Hematopoietic multipotent progenitor cell treated with erythropoietin and hydrocortisone succinate and interleukin-3 and kit ligand, for 4 days (in vitro differentiated cells): ENCODE measurements at regions not wholly inside any gene's neighbourhood (a gene's known extent, or its start where the extent isn't known, plus 50 kb on each side); places are given as distances from the start of the nearest gene placed in this dataset.
"Not testable (repeated sequence)": the region's sequence is repeated elsewhere in the genome, so short reads cannot be mapped to it uniquely, and the experiment has no call there.

Source experiments
- DNase-seq: peaks from one replicate; pipeline ENCODE4 v3.0.0-alpha.2; 2015

DNA sequence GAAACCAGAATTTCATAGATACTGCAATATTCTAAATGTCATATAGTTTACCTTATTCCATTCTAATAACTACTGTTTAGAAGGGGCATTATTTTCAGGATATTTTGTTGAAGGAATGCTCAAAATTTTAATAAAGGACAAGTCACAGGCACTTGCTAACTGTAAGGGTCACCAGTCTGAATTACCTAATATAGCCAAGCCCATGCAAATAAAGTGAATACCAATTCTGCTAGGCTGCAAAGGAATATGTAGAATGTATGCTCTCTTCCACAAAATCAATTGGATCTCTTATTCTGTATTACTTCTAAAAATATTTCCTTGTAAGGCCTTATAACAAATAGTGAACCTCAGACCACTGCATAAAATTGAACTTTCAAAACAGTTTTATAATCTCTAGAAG lies 52.3 kb upstream of the FAT4 start:
- no peak for DNase-seq

DNA sequence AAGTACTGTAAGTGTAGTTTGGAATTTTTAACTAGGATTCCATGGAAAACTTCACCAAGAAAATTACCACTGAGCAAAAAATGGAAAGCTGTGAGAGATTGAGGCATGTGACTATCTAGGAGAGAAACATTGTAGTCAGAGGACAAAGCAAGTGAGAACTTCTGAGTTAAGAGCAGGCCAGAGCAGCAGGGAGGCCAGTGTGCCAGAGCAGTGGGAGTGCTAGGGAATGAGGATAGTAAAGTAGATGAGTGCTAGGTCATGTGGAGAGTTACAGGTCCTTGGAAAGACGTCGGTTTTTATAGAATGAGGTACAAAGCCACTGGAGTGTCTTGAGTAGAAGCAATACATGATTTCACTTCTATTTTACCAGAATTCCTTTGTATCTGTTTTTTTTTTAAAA lies 52.7 kb upstream of the FAT4 start:
- no peak for DNase-seq

DNA sequence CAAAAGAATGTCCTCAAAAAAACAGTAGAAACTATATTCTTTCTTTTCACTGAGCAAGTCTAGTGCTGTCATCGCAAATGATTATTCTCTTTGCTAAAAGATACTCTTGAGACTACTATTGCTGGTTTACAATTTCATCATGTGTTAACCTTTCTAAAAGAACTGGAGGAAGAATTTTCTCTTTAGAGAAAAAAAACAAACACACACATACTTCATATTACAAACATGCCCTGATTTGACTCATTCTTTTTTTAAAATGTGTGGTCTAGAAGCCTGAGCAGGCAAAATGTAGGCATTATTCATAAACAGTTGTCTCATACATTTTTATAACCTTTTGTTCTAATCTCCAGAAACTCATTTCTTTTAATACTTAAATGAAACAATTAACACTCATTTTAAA lies 60.6 kb upstream of the FAT4 start:
- DNase-seq = no peak

DNA sequence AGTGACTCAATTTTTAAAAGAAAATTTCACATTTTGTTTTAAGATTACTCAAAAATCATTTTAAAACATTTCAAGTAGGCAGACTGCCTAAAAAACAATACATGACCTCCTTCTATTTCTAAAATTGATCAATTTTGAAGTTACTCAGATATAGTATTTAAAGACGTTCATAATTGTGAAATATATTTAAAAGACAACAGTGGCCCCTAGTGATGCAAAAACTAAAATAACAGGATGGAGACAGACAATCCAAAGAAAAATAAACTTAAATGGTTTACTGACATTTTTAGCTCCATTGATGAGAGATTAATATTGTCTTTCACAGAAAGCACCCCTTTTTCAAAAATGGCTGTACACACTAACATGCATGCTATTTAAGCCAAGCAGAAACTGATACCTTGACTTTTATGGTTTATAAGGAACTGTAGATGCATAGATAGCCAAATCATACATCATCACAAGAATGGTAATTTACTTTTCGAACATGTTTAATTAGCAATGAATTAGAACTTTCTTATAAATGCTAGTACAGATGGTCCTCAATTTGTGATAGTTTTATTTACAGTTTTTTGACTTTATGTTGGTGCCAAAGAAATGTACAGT lies 69.8 kb upstream of the FAT4 start:
- DNase-seq = peak; percentile 21

DNA sequence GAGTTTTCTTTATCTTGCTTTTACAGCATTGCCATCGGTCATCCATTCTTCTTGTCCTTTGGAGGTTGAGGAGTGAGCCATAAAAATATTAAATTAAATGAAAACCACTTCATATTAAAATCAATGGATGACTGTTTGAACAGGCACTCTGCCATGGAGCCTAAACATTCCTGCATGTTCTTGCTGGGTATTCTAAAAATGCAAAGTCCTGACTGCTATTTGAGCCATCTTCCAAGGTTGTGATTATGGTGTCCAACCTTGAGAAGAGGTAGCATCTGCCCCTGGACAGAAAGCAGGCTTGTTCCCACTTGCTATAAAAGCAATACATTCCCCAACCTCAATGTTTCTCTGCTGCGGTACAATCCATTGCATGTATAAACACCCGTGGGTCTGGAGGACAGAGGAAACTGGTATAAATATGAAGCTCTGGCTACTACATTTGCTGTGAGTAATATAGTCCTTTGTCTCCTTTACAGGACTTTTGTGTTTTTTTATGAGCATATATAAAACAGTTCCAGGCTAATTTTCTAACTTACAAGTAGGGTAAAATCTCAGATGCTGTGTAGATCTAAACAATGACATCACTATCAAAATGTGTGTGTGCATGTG lies 70.9 kb upstream of the FAT4 start:
- DNase-seq = no peak

DNA sequence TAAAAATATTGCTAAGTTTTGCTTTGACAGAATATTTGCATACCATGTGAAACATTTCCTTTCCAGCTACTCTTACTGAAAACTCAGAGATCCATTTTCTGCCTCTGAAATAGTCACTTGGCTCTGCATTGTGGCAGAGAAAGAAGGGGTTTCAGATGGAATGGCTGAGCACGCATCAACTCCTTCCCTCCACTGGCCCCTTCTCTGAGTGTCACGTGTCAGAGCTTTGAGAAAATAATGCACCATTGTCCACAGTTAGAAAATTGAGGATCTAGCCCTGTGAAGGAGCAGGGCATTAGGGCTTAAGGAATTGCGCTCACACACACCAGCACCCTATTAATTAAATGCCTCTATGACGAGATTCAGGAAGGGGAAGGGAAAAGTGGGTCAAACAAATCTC lies 78.8 kb upstream of the FAT4 start:
- DNase-seq = no peak

DNA sequence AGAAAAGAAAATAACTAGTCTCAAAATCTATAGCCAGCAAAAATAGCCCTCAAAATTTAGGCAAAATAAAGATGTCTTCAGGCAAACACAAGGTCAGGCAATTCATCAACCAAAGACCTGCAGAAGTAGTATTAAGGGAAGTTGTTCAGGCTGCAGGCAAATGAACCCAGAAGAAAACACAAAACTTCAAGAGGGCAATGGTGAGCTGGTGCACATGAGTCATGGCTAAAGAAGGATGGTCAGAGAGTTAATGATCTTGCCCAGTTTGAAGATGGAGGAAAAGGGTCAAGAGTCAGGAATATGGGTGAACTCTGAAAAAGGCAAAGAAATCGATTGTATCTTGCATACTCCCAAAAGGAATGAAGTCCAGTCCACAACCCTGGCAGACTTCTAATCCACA lies 83.1 kb upstream of the FAT4 start:
- DNase-seq = no peak

DNA sequence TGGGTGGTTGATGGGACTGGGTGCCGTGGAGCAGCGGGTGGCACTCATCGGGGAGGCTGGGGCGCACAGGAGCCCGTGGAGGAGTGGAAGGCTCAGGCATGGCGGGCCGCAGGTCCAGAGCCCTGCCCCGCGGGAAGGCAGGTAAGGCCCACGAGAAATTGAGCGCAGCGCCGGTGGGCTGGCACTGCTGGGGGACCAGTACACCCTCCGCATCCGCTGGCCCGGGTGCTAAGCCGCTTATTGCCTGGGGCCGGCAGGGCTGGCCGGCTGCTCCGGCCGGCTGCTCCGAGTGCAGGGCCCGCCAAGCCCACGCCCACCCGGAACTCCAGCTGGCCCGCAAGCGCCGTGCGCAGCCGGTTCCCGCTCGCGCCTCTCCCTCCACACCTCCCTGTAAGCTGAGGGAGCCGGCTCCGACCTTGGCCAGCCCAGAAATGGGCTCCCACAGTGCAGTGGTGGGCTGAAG lies 85.1 kb upstream of the FAT4 start:
- DNase-seq = no peak

DNA sequence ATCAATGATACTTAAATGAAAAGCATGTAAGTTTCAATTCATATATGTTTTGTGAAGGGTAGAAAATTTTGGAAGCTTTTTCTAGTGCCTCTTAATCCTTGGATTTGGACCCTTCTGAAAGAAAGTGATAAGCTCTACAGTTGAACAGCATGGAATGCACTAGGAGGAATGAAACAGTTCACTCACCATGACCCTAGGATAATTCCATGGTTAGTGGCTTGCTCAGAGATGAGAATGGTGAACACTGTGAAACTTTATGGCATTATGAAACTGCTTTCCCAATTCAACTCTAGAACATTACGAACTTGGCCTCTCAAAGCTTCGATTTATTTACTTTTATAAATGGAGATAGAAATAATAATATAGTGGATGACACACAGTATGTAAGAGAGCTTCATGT lies 88.9 kb upstream of the FAT4 start:
- DNase-seq = no peak

DNA sequence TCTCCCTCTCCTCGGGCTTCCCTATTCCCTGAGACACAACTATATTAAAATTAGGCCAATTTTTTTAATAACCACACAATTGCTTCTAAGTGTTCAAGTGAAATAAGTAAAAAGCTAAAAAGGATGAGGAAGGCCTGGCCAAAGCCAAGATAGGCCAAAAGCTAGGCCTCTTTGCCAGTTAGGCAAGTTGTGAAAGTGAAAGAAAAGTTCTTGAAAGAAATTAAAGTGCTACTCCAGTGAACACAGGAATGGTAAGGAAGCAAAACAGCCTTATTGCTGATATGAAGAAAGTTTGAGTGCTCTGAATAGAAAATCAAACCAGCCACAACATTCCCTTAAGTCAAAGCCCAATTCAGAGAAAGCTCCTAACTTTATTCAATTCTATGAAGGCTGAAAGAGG lies 114.2 kb upstream of the FAT4 start:
- DNase-seq = no peak

DNA sequence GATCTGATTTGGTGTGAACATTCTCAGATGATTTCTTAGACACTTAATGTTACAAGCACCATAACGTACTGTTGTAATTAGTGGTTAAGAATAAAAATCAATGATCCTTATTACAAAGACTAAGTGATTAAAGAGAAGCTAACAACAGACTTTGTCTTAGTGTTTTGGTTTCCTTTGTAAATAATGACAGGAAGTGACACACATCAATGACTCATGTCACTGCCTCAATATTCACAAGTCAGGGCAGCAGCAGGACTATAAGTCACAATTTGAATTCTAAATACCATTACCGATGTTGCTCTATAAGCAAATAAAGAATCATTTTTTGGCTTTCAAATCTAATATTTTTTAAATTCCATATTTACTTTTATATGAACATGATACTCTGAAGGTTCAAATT lies 115.8 kb upstream of the FAT4 start:
- peak; percentile 0 for DNase-seq

DNA sequence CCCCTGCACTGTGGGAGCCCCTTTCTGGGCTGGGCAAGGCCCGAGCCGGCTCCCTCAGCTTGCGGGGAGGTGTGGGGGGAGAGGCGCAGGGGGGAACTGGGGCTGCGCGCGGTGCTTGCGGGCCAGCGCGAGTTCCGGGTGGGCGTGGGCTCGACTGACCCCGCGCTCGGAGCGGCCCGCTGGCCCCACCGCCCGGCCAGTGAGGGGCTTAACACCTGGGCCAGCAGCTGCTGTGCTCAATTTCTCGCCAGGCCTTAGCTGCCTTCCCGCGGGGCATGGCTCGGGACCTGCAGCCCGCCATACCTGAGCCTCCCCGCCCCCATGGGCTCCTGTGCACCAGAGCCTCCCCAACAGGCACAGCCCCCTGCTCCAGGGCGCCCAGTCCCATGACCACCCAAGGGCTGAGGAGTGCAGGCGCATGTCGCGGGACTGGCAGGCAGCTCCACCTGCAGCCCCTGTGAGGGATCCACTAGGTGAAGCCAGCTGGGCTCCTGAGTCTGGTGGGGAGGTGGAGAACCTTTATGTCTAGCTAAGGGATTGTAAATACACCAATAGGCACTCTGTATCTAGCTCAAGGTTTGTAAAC lies 122.8 kb upstream of the FAT4 start:
- DNase-seq = not testable (repeated sequence)

DNA sequence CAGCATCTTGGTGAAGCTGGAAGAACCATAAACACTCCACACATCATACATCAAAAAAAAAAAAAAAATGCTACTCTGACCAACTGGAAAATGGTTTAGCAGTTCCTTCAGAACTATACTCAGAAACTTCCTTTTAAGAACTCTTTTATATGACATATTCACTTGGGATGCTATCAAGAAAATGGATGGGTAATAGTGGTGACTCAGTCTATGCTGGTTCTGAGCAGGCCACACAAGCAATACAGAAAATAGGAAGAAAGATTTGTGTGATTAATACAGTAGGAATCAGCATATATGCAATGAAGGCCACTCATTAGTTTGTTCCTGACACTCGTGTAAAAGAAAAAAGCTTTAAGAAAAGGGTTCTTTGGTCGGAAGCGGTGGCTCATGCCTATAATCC lies 123.5 kb upstream of the FAT4 start:
- no peak for DNase-seq

DNA sequence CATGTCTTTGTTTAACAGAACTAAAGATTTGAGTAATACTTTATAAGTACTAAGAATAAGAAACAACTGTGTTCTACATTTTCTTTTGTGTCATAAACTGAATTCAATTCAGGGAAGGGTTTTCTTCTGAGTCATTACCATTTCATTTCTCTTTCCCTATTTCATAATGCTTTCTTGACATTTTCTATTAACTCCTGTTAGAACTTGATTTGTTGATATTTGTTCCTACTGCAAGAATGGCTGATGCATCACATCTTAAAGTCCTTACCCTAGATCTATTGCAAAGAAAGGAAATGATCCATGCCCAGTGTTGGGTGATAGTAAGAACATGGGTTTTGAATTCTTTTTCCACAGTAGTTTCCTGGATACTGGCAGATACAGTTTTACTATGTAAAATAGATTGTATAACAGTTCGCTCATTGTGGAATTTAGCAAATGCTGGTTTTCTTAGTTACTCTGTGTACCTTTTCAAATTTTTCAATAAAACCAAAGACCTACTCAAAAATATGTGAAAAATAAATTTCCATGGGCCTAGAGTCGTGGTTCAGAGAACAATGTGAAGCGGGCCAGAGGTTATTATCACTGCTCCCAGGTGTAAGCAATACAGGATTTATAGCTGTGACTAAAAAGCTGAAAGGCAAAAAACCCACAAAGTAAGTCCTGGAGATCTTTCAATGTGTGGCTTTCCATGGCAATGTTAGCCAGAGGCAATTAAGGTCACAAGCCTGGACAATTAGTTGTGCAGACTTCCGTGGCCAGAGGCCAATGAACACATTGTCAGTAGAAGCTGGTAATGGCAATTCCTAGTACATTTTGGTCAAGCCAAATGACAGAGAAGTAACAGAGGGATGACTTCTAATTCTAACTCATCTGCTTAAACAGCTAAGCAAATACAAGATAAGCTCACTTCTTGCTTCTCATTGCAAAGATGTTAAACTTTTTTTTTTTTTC lies 127.3 kb upstream of the FAT4 start:
- DNase-seq = no peak

DNA sequence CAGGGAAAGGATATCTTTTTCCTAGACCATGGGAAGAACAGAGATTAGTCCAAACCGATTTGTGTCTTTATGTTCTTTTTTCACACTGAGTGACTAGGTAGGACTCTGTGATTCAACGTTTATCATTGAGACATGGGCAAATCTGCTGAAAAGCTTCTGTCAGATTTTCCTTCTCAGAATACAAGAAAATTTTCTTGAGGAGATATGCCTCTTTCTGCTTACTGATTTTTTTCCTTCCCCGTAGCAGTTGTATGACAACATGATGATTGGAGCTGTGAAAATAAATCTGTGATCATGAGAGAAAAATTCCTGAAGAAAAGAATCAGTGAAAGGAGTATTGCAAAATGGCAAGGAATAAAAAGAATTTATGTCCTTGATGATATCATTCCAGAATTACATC lies 130.6 kb upstream of the FAT4 start:
- no peak for DNase-seq

DNA sequence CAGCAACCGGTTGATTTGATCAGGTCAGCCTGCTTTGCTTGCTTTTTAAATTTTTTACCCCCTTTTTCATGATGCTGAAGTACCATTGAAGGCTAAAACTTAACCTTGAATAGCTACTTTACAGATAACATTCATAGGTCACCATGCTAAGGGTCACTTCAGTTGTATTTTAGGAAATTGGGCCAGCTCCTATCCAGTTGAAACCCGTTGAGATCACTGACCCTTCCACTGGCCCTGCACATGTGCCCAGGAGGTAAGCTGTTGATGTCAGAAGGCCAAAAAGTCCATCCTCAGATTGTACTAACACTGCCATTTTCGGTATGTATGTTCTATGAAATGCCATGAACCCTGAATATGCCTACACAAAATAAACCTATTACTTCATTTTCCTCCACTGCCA lies 133.0 kb upstream of the FAT4 start:
- no peak for DNase-seq

DNA sequence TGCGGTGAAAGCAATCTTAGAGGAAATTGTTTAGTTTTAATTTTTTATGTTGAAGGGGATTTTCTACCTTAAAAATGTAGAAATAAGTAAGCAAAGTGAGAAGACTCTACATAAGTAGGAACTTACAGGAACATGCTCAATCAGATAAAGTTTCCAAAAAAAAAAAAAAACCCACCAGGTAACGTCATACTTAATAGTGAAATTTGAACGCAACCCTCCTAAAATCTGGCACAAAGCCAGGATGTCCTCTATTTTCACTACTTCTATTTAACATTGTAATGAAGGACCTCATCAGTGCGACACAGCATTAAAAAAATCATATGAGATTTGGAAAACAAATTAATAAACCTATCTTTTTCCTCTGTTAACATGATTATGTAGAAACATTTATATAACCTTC lies 135.0 kb upstream of the FAT4 start:
- DNase-seq = no peak

DNA sequence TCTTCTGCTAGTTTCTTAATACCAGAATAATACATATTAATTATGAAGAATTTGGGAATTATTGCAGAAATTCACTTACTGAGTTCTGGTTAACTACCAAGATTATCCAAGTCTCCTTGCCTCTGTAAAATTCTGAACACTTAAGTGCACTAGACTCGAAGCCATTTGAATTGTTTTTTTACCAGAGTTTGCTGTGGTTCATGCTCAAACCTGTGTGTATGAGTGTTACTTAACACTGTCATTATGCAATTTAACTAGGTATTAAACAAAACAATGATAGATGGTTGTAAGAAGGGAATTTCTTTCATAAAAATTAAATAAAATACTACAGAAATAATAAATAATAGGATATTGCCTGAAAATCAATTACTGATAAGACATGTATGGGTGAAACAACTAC lies 145.6 kb upstream of the FAT4 start:
- no peak for DNase-seq

DNA sequence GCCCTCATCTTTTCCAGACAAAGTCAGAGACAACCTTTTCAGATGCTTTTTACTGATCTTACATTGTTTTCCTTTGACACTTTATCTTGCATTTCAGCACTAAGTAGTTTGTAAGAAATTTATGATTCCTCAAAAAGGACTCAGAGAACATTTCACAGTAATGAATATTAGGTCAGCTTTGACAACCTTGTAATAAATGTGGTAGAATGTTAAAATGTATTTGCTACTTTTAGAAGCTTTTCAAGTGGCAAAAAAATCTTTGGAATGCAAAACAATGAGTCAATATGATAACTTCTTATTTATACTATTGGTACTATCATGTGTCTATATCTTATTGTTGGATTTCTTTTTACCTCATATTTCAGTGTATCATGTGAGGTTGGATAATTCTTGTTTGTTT lies 146.2 kb upstream of the FAT4 start:
- no peak for DNase-seq

DNA sequence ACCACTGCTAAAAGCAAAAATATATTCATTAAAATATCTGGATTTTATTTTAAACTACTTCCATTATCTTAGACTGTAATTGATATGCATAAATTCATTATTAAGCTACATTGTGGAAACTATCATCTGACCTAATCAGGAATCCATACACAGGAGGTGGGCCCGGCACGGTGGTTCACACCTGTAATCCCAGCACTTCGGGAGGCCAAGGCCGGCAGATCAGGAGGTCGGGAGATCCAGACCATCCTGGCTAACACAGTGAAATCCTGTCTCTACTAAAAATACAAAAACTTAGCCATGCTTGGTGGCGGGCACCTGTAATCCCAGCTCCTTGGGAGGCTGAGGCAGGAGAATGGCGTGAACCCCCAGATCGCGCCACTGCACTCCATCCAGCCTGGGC lies 148.7 kb upstream of the FAT4 start:
- DNase-seq = not testable (repeated sequence)

DNA sequence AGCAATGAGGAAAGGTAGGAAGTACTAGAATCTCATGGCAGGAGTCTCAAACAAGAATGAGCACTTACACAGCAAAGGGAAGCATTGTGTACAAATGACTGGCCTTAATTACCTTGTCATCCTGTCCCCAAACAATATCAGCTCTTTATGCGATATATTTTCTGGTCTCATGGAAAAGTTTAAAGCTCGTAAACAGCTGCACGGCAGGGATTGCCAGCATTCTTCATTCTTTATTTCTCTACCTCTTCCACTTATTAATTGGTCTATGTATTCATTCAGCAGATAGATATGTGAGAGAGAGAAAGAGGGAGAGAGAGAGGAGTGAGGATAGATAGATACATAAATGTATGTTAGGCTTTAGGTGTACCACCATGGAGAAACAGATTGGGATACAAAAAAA lies 155.8 kb upstream of the FAT4 start:
- DNase-seq = no peak

DNA sequence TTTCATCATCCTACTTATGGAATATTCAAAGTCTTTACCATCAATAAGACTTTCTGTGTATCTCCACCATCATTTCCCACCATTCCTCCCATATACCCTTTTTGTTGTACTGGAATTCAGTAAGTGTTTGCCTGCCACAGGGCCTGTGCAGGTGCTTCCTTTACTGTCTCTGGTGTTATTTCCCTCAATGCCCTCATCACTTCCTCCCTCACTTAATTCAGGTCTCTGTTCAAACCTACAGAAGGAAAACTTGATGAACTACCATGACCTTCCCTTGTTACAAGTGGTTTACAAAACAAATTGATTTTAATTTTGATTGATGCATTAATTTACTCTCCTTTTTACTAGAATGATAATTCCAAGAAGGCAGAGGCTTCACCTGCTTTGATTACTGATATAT lies 159.5 kb upstream of the FAT4 start:
- no peak for DNase-seq

DNA sequence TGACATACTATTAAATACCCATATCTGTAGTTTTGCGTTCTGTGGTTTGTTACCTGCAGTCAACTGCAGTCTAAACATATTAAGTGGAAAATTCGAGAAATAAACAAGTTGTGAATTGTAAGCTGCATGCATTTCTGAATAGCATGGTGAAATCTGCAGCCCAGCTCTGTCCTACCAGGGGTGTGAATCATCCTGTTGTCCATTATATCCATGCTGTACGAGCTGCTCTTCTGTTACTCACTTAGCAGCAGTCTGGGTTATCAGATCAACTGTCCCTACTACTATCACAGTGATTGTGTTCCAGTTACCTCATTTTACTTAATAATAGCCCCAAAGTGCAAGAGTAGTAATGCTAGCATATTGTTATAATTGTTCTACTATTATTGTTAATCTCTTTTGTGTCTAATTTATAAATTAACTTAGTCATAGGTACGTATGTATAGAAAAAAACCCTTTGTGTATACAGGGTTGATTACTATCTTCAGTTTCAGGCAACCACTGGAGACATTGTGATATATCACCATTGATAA lies 173.7 kb upstream of the FAT4 start:
- DNase-seq = no peak

DNA sequence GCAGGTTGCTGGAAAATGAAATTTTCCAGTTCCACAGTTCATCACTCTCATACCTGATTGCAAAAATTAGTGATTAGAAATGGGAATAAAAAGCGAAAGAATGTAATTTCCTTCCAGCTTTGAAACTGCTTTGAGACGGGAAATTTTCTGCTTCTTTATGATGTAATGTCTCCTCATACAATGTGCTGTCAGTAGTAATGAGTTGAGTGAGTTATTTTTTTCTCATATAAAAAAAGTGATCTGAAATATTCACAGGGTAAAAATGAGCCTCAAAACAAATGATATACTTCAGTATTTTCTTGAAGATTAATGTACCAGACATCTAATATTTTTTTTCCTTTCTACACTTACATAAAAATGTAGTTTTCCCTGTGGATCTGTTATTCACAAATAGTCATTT lies 179.1 kb upstream of the FAT4 start:
- DNase-seq = no peak
